ENCODE measurements at regions not wholly inside any gene's neighbourhood (a gene's known extent, or its start where the extent isn't known, plus 50 kb on each side); places are given as distances from the start of the nearest gene placed in this dataset.

- no peak for TF ChIP-seq POLR2A (IDR thresholded peaks at IDR 0.05)
- TF ChIP-seq CTCF (IDR thresholded peaks at IDR 0.05) = no peak
These were observed 180.3 kb upstream of the PPARGC1A start for GRCh38 chr4:24070117-24070516.
